Hepatocyte (in vitro differentiated cells): ENCODE measurements at regions not wholly inside any gene's neighbourhood (a gene's known extent, or its start where the extent isn't known, plus 50 kb on each side); places are given as distances from the start of the nearest gene placed in this dataset.
"Not testable (repeated sequence)": the region's sequence is repeated elsewhere in the genome, so short reads cannot be mapped to it uniquely, and the experiment has no call there.

Source experiments
- DNase-seq: peaks from one replicate; pipeline ENCODE4 v3.0.0-alpha.2; 2016; ENCODE audit warnings: low spot score
- H2AFZ ChIP-seq: fragments of 200-600 bp; sonication (generic); 2 replicates; pipeline ENCODE4 v1.6.0; 2016; ENCODE audit warnings: antibody characterized with exemption, mild to moderate bottlenecking
- H3K27ac ChIP-seq: fragments of 200-600 bp; sonication (generic); 2 replicates; pipeline ENCODE4 v1.5.1; 2016; ENCODE audit warnings: mild to moderate bottlenecking
- H3K27me3 ChIP-seq: fragments of 200-600 bp; sonication (generic); 2 replicates; pipeline ENCODE4 v1.6.1; 2016
- H3K36me3 ChIP-seq: fragments of 200-600 bp; sonication (generic); replicated peaks from 2 replicates; pipeline ENCODE4 v1.5.1; 2016; ENCODE audit warnings: low read depth; ENCODE audit not compliant: insufficient read depth
- H3K4me1 ChIP-seq: fragments of 200-600 bp; sonication (generic); 2 replicates; pipeline ENCODE4 v1.5.1; 2016; ENCODE audit warnings: mild to moderate bottlenecking, moderate library complexity; ENCODE audit not compliant: insufficient read depth
- H3K4me2 ChIP-seq: fragments of 200-600 bp; sonication (generic); 2 replicates; pipeline ENCODE4 v1.6.0; 2016
- H3K4me3 ChIP-seq: fragments of 200-600 bp; sonication (generic); 2 replicates; pipeline ENCODE4 v1.5.1; 2016; ENCODE audit warnings: mild to moderate bottlenecking
- H3K79me2 ChIP-seq: fragments of 200-600 bp; sonication (generic); 2 replicates; pipeline ENCODE4 v1.6.0; 2017; ENCODE audit warnings: mild to moderate bottlenecking
- H3K9me2 ChIP-seq: fragments of 200-600 bp; sonication (generic); replicated peaks from 2 replicates; pipeline ENCODE4 v1.6.0; 2017; ENCODE audit warnings: mild to moderate bottlenecking; ENCODE audit not compliant: insufficient read depth
- H3K9me3 ChIP-seq: fragments of 200-600 bp; sonication (generic); 2 replicates; pipeline ENCODE4 v1.5.1; 2016; ENCODE audit warnings: low read depth, mild to moderate bottlenecking
- H4K20me1 ChIP-seq: fragments of 200-600 bp; sonication (generic); 2 replicates; pipeline ENCODE4 v1.6.0; 2016; ENCODE audit warnings: mild to moderate bottlenecking; ENCODE audit not compliant: insufficient read depth, poor library complexity, severe bottlenecking
- CTCF ChIP-seq: fragments of 200-600 bp; sonication (generic); IDR thresholded peaks from 2 replicates; pipeline ENCODE4 v1.5.1; 2016; ENCODE audit warnings: antibody characterized with exemption, mild to moderate bottlenecking; ENCODE audit not compliant: poor library complexity
- EZH2 ChIP-seq: fragments of 200-600 bp; sonication (generic); IDR thresholded peaks from 2 replicates; pipeline ENCODE4 v1.6.1; 2016; ENCODE audit warnings: antibody characterized with exemption, mild to moderate bottlenecking, borderline replicate concordance
- EZH2phosphoT487 ChIP-seq: fragments of 200-600 bp; sonication (generic); IDR thresholded peaks from one replicate; pipeline ENCODE4 v1.6.1; 2018; ENCODE audit warnings: antibody characterized with exemption, mild to moderate bottlenecking, low read depth, moderate library complexity; ENCODE audit not compliant: unreplicated experiment, severe bottlenecking
- WGBS: methylation state at CpG from one replicate; pipeline ENCODE4 v1.1.6; 2016; ENCODE audit warnings: low lambda C conversion rate; ENCODE audit errors: missing lambda C conversion rate; 5-methylcytosine and 5-hydroxymethylcytosine counted together

- no peaks in the 10 kb centered on the region for H3K27me3 ChIP-seq
- no peak overlapping the region for H2AFZ ChIP-seq
- H3K4me2 ChIP-seq: no peak overlapping the region
- no peak overlapping the region for H3K4me3 ChIP-seq
- no peaks in the 10 kb centered on the region for H3K9me2 ChIP-seq
- H3K9me3 ChIP-seq: no peaks in the 10 kb centered on the region
- DNase-seq: no peak
- H4K20me1 ChIP-seq: no peaks in the 10 kb centered on the region
- no peak overlapping the region for H3K27ac ChIP-seq
- TF ChIP-seq CTCF (no peak), EZH2 (no peak), EZH2phosphoT487 (no peak)
- H3K36me3 ChIP-seq: no peaks in the 10 kb centered on the region
- H3K4me1 ChIP-seq: no peaks in the 10 kb centered on the region
- no peaks in the 10 kb centered on the region for H3K79me2 ChIP-seq
Measured at GRCh38 chr13:69020120-69020519, 1087.5 kb upstream of the ATXN8OS start.

DNA sequence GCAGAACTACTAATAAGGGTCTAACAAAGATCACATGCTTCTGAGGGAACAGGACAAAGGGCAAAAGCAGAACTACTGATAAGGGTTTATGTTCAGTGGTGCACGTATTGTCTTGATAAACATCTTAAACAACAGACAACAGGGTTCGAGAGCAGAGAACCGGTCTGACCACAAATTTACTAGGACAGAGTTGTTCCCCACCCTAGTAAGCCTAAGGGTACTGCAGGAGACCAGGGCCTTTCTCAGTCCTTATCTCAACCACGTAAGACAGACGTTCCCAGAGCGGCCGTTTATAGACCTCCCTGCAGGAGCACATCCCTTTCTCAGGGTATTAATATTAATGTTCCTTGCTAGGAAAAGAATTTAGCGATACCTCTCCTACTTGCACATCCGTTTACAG lies 1089.5 kb upstream of the ATXN8OS start:
- H3K79me2 ChIP-seq, H3K4me3 ChIP-seq, H3K4me1 ChIP-seq, H3K4me2 ChIP-seq, H3K36me3 ChIP-seq, H3K9me3 ChIP-seq, H4K20me1 ChIP-seq, H3K9me2 ChIP-seq, H3K27me3 ChIP-seq, H3K27ac ChIP-seq, H2AFZ ChIP-seq: not testable (repeated sequence)
- DNase-seq: peak; percentile 4
- 64% methylated on average over 9 of the region's 9 CpGs for WGBS

- no peaks in the 10 kb centered on the region for H3K9me3 ChIP-seq
- no peak overlapping the region for H3K4me2 ChIP-seq
- no peak for DNase-seq
- WGBS: 64% methylated on average over 3 of the region's 3 CpGs
- no peaks in the 10 kb centered on the region for H3K9me2 ChIP-seq
- no peak overlapping the region for H3K27ac ChIP-seq
- no peak overlapping the region for H2AFZ ChIP-seq
- H3K4me3 ChIP-seq: no peak overlapping the region
- no peaks in the 10 kb centered on the region for H4K20me1 ChIP-seq
- no peaks in the 10 kb centered on the region for H3K79me2 ChIP-seq
- no peaks in the 10 kb centered on the region for H3K27me3 ChIP-seq
- no peaks in the 10 kb centered on the region for H3K4me1 ChIP-seq
- no peak for TF ChIP-seq EZH2
- TF ChIP-seq CTCF: no peak
- TF ChIP-seq EZH2phosphoT487: no peak
- H3K36me3 ChIP-seq: no peaks in the 10 kb centered on the region
Measured at GRCh38 chr13:69010789-69011188, 1096.8 kb upstream of the ATXN8OS start.

DNA sequence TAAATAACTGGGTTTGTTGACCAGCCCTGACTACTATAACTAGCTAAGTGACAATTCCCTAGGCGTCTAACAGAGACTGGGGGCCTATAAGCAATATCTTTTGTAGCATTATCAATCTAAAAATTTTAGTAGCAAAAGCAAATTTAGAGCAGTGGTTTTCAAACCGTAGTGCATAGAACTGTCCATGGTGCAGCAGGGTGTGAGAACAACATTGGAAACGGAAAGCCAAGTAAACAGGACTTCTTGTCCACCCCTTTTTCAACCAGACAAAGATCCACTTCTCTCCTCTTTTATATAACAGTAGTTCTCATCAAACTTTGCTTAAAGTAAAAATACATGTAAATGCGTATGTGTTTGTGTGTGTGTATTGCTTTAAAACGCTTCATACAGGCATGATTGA lies 1099.1 kb upstream of the ATXN8OS start:
- Histone ChIP-seq H3K79me2 (no peaks in the 10 kb centered on the region), H3K27ac (no peak overlapping the region), H3K4me2 (no peak overlapping the region), H3K9me3 (no peaks in the 10 kb centered on the region), H3K27me3 (no peaks in the 10 kb centered on the region), H3K36me3 (no peaks in the 10 kb centered on the region), H4K20me1 (no peaks in the 10 kb centered on the region), H3K9me2 (no peaks in the 10 kb centered on the region), H2AFZ (no peak overlapping the region), H3K4me1 (no peaks in the 10 kb centered on the region), H3K4me3 (no peak overlapping the region)
- TF ChIP-seq EZH2phosphoT487: no peak
- no peak for TF ChIP-seq EZH2
- TF ChIP-seq CTCF: no peak
- 83% methylated on average over 5 of the region's 5 CpGs for WGBS
- DNase-seq: no peak
